Neural progenitor cell (in vitro differentiated cells): ENCODE measurements at regions not wholly inside any gene's neighbourhood (a gene's known extent, or its start where the extent isn't known, plus 50 kb on each side); places are given as distances from the start of the nearest gene placed in this dataset.

Experiments
- DNase-seq: peaks from one replicate; pipeline ENCODE4 v3.0.0-alpha.2; 2016; ENCODE audit warnings: low spot score
- H2AFZ ChIP-seq: fragments of 200-600 bp; sonication (generic); replicated peaks from 2 replicates; pipeline ENCODE4 v1.6.1; 2016; ENCODE audit warnings: antibody characterized with exemption
- H3F3A ChIP-seq: fragments of 200-600 bp; sonication (generic); 2 replicates; pipeline ENCODE4 v1.6.1; 2016; ENCODE audit warnings: antibody characterized with exemption, low read depth
- H3K27ac ChIP-seq: fragments of 200-600 bp; sonication (generic); 2 replicates; pipeline ENCODE4 v1.5.1; 2016; ENCODE audit warnings: mild to moderate bottlenecking
- H3K27me3 ChIP-seq: fragments of 200-600 bp; sonication (generic); 2 replicates; pipeline ENCODE4 v1.6.1; 2016; ENCODE audit warnings: mild to moderate bottlenecking, moderate library complexity
- H3K36me3 ChIP-seq: fragments of 200-600 bp; sonication (generic); 2 replicates; pipeline ENCODE4 v1.5.1; 2016
- H3K4me1 ChIP-seq: fragments of 200-600 bp; sonication (generic); 2 replicates; pipeline ENCODE4 v1.6.1; 2016; ENCODE audit warnings: mixed run types
- H3K4me2 ChIP-seq: fragments of 200-600 bp; sonication (generic); 2 replicates; pipeline ENCODE4 v1.6.1; 2016
- H3K4me3 ChIP-seq: fragments of 200-600 bp; sonication (generic); 2 replicates; pipeline ENCODE4 v1.5.1; 2016
- H3K79me2 ChIP-seq: fragments of 200-600 bp; sonication (generic); 2 replicates; pipeline ENCODE4 v1.6.1; 2016; ENCODE audit warnings: low read depth
- H3K9ac ChIP-seq: fragments of 200-600 bp; sonication (generic); 2 replicates; pipeline ENCODE4 v1.6.1; 2016
- H3K9me3 ChIP-seq: fragments of 200-600 bp; sonication (generic); 2 replicates; pipeline ENCODE4 v1.5.1; 2016; ENCODE audit warnings: low read depth
- H4K20me1 ChIP-seq: fragments of 200-600 bp; sonication (generic); 2 replicates; pipeline ENCODE4 v1.6.1; 2016; ENCODE audit warnings: low read depth
- H3K27ac Mint-ChIP-seq: 3 replicates; pipeline ENCODE4 v1.8.0; 2021; ENCODE audit warnings: mixed read lengths
- H3K27me3 Mint-ChIP-seq: 2 replicates; pipeline ENCODE4 v1.8.0; 2022; ENCODE audit warnings: low read depth, mild to moderate bottlenecking, inconsistent platforms, moderate library complexity, mixed read lengths; ENCODE audit not compliant: insufficient read depth
- H3K36me3 Mint-ChIP-seq: 3 replicates; pipeline ENCODE4 v1.8.0; 2021; ENCODE audit warnings: mixed read lengths
- H3K4me1 Mint-ChIP-seq: 3 replicates; pipeline ENCODE4 v1.8.0; 2021; ENCODE audit warnings: mixed read lengths
- H3K4me3 Mint-ChIP-seq: 3 replicates; pipeline ENCODE4 v1.8.0; 2021; ENCODE audit warnings: mild to moderate bottlenecking, moderate library complexity, mixed read lengths
- H3K9me3 Mint-ChIP-seq: 3 replicates; pipeline ENCODE4 v1.8.0; 2020; ENCODE audit warnings: mixed read lengths
- EZH2 ChIP-seq: fragments of 200-600 bp; sonication (generic); IDR thresholded peaks from 2 replicates; pipeline ENCODE4 v1.6.1; 2017; ENCODE audit warnings: antibody characterized with exemption, mild to moderate bottlenecking, moderate library complexity
- EZH2phosphoT487 ChIP-seq: fragments of 200-600 bp; sonication (generic); IDR thresholded peaks from 2 replicates; pipeline ENCODE4 v1.6.1; 2017; ENCODE audit warnings: antibody characterized with exemption
- TF ChIP-seq, protein P1 (sequence below): fragments of 200-600 bp; sonication (generic); IDR thresholded peaks from 2 replicates; pipeline ENCODE4 v1.5.1; 2017; ENCODE audit warnings: antibody characterized with exemption, mild to moderate bottlenecking

DNA sequence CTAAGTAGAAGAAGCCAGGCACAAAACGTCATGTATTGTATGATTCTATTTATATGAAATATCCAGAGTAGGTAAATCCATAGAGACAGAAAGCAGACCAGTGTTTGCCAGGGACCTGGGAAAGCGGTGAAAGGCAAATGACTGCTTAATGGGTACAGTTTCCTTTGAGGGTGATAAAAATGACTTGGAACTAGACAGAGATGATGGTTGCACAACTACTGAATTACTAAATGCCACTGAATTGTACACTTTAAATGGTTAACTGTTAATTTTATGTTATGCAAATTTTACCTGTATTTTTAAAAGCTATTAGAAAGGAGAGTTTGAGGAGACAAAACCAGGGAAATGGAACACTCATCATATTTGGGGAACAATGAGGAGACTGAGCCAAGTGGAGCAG lies 61.8 kb upstream of the USP47 start:
- Histone ChIP-seq H3K27me3 (no peaks in the 10 kb centered on the region), H4K20me1 (no peaks in the 10 kb centered on the region), H3K4me2 (no peak overlapping the region), H3K79me2 (no peaks in the 10 kb centered on the region), H3K4me3 (no peak overlapping the region), H3K9me3 (no peaks in the 10 kb centered on the region), H3K36me3 (no peaks in the 10 kb centered on the region), H3K9ac (no peak overlapping the region), H3K4me1 (peaks cover 9% of the 10 kb centered on the region), H3F3A (no peaks in the 10 kb centered on the region), H2AFZ (no peak overlapping the region), H3K27ac (no peak overlapping the region)
- Mint-ChIP-seq H3K4me3 (no peak overlapping the region), H3K27ac (no peak overlapping the region), H3K9me3 (no peaks in the 10 kb centered on the region), H3K27me3 (peaks cover 5% of the 10 kb centered on the region), H3K4me1 (peaks cover 6% of the 10 kb centered on the region), H3K36me3 (no peaks in the 10 kb centered on the region)
- no peak for DNase-seq
- TF ChIP-seq EZH2 (no peak), EZH2phosphoT487 (no peak)
- TF ChIP-seq, protein P1, sequence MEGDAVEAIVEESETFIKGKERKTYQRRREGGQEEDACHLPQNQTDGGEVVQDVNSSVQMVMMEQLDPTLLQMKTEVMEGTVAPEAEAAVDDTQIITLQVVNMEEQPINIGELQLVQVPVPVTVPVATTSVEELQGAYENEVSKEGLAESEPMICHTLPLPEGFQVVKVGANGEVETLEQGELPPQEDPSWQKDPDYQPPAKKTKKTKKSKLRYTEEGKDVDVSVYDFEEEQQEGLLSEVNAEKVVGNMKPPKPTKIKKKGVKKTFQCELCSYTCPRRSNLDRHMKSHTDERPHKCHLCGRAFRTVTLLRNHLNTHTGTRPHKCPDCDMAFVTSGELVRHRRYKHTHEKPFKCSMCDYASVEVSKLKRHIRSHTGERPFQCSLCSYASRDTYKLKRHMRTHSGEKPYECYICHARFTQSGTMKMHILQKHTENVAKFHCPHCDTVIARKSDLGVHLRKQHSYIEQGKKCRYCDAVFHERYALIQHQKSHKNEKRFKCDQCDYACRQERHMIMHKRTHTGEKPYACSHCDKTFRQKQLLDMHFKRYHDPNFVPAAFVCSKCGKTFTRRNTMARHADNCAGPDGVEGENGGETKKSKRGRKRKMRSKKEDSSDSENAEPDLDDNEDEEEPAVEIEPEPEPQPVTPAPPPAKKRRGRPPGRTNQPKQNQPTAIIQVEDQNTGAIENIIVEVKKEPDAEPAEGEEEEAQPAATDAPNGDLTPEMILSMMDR = no peak

DNA sequence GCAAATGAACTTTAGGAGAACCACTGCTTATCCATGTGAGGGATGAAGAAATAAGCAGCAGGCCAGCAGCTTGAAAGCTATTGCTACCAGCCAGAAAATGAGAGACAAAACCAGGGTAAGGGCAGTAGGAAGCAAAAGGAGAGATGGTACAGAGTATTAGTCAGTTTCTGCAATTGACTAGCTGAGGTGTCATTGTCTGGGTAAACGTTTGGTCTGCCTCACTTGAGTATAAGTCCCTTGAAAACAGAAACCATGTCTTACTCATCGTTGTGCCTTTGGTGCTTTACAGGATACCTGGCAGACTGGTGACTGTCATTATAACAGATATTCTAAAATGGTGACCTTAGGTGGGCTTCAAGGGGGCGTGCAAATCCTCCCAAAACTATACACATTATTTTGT lies 63.9 kb upstream of the USP47 start:
- no peaks in the 10 kb centered on the region for H3K9me3 Mint-ChIP-seq
- H3K4me1 Mint-ChIP-seq = peaks cover 9% of the 10 kb centered on the region
- Histone ChIP-seq H3K4me1 (peaks cover 9% of the 10 kb centered on the region), H3K36me3 (no peaks in the 10 kb centered on the region), H3K79me2 (no peaks in the 10 kb centered on the region), H3K27ac (no peak overlapping the region), H3K9ac (no peak overlapping the region), H2AFZ (no peak overlapping the region), H4K20me1 (no peaks in the 10 kb centered on the region), H3K27me3 (no peaks in the 10 kb centered on the region), H3F3A (no peaks in the 10 kb centered on the region), H3K4me3 (no peak overlapping the region), H3K9me3 (no peaks in the 10 kb centered on the region), H3K4me2 (no peak overlapping the region)
- H3K27ac Mint-ChIP-seq = no peak overlapping the region
- no peak for TF ChIP-seq EZH2
- no peak for TF ChIP-seq EZH2phosphoT487
- TF ChIP-seq, protein P1 = no peak
- no peak overlapping the region for H3K4me3 Mint-ChIP-seq
- peaks cover 7% of the 10 kb centered on the region for H3K27me3 Mint-ChIP-seq
- H3K36me3 Mint-ChIP-seq = no peaks in the 10 kb centered on the region
- no peak for DNase-seq

DNA sequence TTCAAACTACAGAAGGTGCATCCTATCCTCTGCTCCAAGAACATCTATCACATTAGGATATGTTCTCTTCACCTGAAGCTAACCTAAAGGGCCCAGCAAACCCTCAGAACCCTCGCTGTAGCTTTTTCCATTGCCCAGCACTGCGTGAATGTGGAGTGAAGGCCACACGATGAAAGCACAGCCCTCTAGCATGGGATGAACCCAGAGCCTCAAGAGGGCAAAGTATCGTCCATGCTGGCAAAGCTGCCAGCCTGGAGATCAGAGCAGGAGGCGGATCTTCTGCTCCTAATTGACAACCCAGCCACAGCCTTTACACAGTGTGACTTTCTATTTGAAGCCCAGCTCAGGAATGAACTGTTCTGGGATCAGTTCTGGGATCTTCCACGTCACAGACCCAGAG lies 65.1 kb upstream of the USP47 start:
- Mint-ChIP-seq H3K4me3 (no peak overlapping the region), H3K9me3 (no peaks in the 10 kb centered on the region)

More for the DNA sequence above, 65.1 kb upstream of the USP47 start:
- Histone ChIP-seq H3K79me2 (no peaks in the 10 kb centered on the region), H3K27me3 (no peaks in the 10 kb centered on the region), H3K36me3 (no peaks in the 10 kb centered on the region), H3K9ac (no peak overlapping the region), H2AFZ (no peak overlapping the region), H3K9me3 (no peaks in the 10 kb centered on the region), H3K27ac (no peak overlapping the region), H3K4me3 (no peak overlapping the region), H3K4me2 (no peak overlapping the region), H4K20me1 (no peaks in the 10 kb centered on the region), H3F3A (no peaks in the 10 kb centered on the region), H3K4me1 (peaks cover 9% of the 10 kb centered on the region)
- Mint-ChIP-seq H3K36me3 (no peaks in the 10 kb centered on the region), H3K27ac (peak overlapping the region; percentile 32), H3K27me3 (peaks cover 7% of the 10 kb centered on the region), H3K4me1 (peaks cover 13% of the 10 kb centered on the region)
- TF ChIP-seq EZH2 = no peak
- TF ChIP-seq, protein P1 = no peak
- TF ChIP-seq EZH2phosphoT487 = no peak
- no peak for DNase-seq
